ENCODE measurements at regions not wholly inside any gene's neighbourhood (a gene's known extent, or its start where the extent isn't known, plus 50 kb on each side); places are given as distances from the start of the nearest gene placed in this dataset.

DNA sequence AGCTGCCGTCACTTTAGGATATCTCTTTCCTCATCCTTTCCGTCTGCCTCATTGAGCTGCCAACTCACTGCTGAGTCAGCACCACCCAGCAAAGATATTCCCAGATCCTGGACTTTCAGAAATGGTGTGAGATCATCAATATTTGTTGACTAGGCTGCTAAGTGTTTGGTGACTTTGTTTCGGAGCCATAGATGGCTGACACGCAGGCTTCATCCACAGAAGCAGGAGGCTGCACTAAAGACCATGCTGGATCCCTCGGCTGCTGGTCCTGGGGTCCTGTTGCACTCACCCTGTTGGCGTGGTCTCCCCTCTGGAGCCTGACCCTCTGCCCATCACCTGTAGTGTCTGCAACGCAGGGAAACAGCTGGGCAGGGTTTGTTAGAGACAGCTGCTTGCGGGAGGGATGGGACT, 96.5 kb downstream of the ERMARD start:
- no peak overlapping the region for H3K27ac ChIP-seq (ENCODE audit: low read depth, low read length)
- H3K4me3 ChIP-seq (ENCODE audit: low read depth, low read length) = no peak overlapping the region
- ChIA-PET POLR2A (no interaction called here), CTCF (no interaction called here)
- H3K27me3 ChIP-seq (ENCODE audit: control insufficient read depth, insufficient read depth, low read length) = no peaks in the 10 kb centered on the region
- TF ChIP-seq, protein P1, sequence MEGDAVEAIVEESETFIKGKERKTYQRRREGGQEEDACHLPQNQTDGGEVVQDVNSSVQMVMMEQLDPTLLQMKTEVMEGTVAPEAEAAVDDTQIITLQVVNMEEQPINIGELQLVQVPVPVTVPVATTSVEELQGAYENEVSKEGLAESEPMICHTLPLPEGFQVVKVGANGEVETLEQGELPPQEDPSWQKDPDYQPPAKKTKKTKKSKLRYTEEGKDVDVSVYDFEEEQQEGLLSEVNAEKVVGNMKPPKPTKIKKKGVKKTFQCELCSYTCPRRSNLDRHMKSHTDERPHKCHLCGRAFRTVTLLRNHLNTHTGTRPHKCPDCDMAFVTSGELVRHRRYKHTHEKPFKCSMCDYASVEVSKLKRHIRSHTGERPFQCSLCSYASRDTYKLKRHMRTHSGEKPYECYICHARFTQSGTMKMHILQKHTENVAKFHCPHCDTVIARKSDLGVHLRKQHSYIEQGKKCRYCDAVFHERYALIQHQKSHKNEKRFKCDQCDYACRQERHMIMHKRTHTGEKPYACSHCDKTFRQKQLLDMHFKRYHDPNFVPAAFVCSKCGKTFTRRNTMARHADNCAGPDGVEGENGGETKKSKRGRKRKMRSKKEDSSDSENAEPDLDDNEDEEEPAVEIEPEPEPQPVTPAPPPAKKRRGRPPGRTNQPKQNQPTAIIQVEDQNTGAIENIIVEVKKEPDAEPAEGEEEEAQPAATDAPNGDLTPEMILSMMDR (IDR thresholded peaks at IDR 0.05; ENCODE audit: low read depth, low read length) = no peak
- DNase-seq (ENCODE audit: low read depth, low spot score) = no peak
- H3K9me3 ChIP-seq (ENCODE audit: control insufficient read depth, insufficient read depth, low read length) = peaks cover 54% of the 10 kb centered on the region

DNA sequence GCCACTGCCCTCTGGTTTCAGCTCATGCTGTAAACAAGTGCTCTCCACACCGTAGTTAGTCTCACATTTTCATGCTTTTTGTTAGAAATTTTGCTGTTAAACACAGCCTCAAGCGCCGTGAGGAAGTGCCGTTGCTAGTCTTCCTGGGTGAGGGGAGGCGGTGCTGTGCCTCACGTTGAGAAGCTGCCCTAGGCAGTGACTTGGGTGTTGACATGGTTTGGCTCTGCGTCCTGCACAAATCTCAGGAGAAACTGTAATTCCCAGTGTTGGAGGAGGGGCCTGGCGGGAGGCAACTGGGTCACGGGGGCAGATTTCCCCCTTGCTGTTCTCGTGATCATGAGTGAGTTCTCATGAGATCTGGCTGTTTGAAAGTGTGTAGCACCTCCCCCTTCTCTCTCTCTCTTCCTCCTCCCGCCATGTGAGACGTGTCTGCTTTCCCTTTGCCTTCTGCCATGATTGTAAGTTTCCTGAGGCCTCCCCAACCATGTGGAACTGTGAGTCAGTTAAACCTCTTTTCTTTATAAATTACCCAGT, 95.8 kb downstream of the ERMARD start:
- CTCF ChIA-PET = no interaction called here
- H3K27me3 ChIP-seq (ENCODE audit: control insufficient read depth, insufficient read depth, low read length) = no peaks in the 10 kb centered on the region
- POLR2A ChIA-PET = no interaction called here
- no peak for DNase-seq (ENCODE audit: low read depth, low spot score)
- no peak overlapping the region for H3K27ac ChIP-seq (ENCODE audit: low read depth, low read length)
- H3K9me3 ChIP-seq (ENCODE audit: control insufficient read depth, insufficient read depth, low read length) = peaks cover 47% of the 10 kb centered on the region
- TF ChIP-seq, protein P1 (IDR thresholded peaks at IDR 0.05; ENCODE audit: low read depth, low read length) = no peak
- H3K4me3 ChIP-seq (ENCODE audit: low read depth, low read length) = no peak overlapping the region

DNA sequence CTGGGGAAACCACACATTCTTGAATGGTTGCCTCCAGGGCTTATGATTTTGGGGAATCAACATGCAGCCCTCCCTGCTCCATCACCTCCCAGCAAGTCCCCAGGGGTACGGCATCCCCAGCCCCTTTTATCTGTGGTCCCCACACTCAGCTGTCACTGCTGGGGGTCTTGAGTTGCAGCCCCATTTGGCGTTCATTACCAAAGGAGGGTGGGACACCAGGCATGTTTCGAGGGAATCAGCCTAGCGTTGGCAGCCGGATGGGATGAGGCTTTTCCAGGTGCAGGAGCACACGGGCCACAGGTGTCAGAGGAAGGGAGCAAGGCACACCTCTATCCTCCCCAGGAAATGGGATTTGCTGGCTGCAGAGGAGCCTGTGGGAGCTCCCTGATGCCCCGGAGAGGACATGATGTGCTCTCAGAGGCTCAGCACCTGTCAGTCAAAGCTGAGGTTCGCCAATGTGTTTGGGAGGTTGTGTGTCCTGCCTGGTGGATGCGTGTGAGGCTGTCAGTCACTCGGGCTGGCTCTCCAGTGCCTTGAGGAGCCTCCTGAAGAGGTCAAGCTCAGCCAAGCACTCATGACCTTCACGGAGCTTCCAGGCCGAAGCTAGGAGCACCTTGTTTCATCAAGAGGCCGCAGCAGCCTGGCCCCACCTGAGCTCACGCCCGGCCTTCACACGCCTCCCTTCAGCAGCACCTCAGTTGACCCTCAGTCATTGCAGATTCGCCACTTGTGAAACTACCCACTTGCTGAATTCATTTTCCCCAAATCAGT, 95.0 kb downstream of the ERMARD start:
- Histone ChIP-seq H3K27me3 (ENCODE audit: control insufficient read depth, insufficient read depth, low read length) (no peaks in the 10 kb centered on the region), H3K4me3 (ENCODE audit: low read depth, low read length) (no peak overlapping the region), H3K9me3 (ENCODE audit: control insufficient read depth, insufficient read depth, low read length) (peaks cover 41% of the 10 kb centered on the region), H3K27ac (ENCODE audit: low read depth, low read length) (no peak overlapping the region)
- ChIA-PET CTCF (no interaction called here), POLR2A (no interaction called here)
- TF ChIP-seq, protein P1 (IDR thresholded peaks at IDR 0.05; ENCODE audit: low read depth, low read length) = no peak
- no peak for DNase-seq (ENCODE audit: low read depth, low spot score)

DNA sequence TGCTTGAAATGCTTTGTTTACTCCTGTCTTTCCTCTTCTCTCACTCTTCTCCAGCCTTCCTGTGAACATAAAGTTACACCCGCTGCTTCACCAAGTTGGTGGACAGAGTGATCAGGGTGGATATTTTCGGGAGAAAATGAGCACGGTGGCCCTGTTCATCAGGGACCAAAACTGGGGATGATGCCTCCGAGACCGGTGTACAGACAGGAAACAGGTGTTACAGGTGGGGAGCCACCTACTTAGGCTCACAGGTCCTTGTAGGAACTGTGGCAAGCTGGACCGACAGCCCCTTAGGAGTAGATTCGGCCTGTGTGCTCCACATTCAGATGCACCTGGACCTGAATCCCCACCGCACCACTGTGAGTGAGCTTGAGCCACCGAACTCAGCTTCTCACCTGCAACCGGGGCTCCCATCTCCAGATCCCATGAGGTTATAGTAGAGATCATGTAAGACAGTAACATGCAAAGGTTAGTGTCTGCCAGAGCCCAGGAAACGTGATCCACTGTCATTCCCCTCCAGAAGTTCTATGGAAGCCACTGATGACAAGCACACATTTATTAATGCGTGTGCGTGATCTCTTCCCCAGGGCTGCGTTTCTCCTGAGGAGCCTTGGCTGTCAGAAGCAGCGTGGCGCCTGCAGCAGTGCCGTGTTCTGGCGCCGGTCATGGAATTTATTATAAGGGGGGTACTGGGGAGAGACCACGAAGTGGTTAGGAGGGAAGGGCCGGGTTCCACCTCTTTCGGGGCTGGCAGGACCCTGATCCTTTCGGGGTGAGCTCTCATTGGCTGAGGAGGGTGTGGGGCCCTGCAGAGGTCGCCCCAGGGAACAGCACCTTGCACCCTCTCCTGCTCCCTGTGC, 94.2 kb downstream of the ERMARD start:
- TF ChIP-seq, protein P1 (IDR thresholded peaks at IDR 0.05; ENCODE audit: low read depth, low read length) = no peak
- CTCF ChIA-PET = interaction anchor here (4.9 kb wide), 1 partner anchor 13 kb away, joined by 30 read pairs; no protein-coding TSS in a partner anchor
- POLR2A ChIA-PET = no interaction called here
- no peak overlapping the region for H3K27ac ChIP-seq (ENCODE audit: low read depth, low read length)
- peaks cover 39% of the 10 kb centered on the region for H3K9me3 ChIP-seq (ENCODE audit: control insufficient read depth, insufficient read depth, low read length)
- H3K27me3 ChIP-seq (ENCODE audit: control insufficient read depth, insufficient read depth, low read length) = no peaks in the 10 kb centered on the region
- no peak for DNase-seq (ENCODE audit: low read depth, low spot score)
- no peak overlapping the region for H3K4me3 ChIP-seq (ENCODE audit: low read depth, low read length)

DNA sequence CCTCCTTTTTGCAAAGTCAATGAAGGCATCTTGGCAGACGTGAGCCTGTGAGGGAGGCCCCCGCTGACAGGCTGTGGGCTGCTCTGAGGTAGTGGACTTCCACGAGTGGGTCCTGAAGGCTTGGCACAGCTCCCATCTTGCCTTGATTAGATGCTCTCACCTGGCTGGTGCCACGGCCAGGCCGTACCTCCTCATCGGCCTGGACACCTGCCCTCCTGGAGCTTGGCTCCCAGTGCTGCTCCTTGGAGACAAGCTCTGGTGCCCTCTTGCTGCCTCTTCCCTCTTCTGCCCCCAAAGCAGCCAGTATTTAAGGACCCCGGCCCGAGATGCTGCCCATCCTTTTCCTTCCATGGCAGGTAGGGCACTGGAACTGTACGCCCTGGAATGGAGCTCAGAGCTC, 93.5 kb downstream of the ERMARD start:
- TF ChIP-seq, protein P1 (IDR thresholded peaks at IDR 0.05; ENCODE audit: low read depth, low read length) = no peak
- Histone ChIP-seq H3K27me3 (ENCODE audit: control insufficient read depth, insufficient read depth, low read length) (no peaks in the 10 kb centered on the region), H3K27ac (ENCODE audit: low read depth, low read length) (no peak overlapping the region), H3K4me3 (ENCODE audit: low read depth, low read length) (no peak overlapping the region), H3K9me3 (ENCODE audit: control insufficient read depth, insufficient read depth, low read length) (peaks cover 39% of the 10 kb centered on the region)
- CTCF ChIA-PET = interaction anchor here (4.9 kb wide), 1 partner anchor 13 kb away, joined by 30 read pairs; no protein-coding TSS in a partner anchor
- POLR2A ChIA-PET = no interaction called here
- no peak for DNase-seq (ENCODE audit: low read depth, low spot score)
